ENCODE measurements at regions not wholly inside any gene's neighbourhood (a gene's known extent, or its start where the extent isn't known, plus 50 kb on each side); places are given as distances from the start of the nearest gene placed in this dataset.

GRCh38 chr10:2831509-2831908, 235.8 kb upstream of the PFKP start:
- TF ChIP-seq CTCF (IDR thresholded peaks at IDR 0.05) = no peak
- no peak for TF ChIP-seq POLR2A (IDR thresholded peaks at IDR 0.05)
